Endodermal cell (in vitro differentiated cells): ENCODE measurements at regions not wholly inside any gene's neighbourhood (a gene's known extent, or its start where the extent isn't known, plus 50 kb on each side); places are given as distances from the start of the nearest gene placed in this dataset.

Source experiments
- DNase-seq: peaks from one replicate; pipeline ENCODE4 v3.0.0-alpha.2; 2017
- H3K27ac ChIP-seq: 2 replicates; pipeline ENCODE4 v1.5.1; 2013; ENCODE audit warnings: mild to moderate bottlenecking, low read depth, low read length, moderate library complexity
- H3K27me3 ChIP-seq: 2 replicates; pipeline ENCODE4 v1.6.1; 2013; ENCODE audit warnings: mild to moderate bottlenecking, low read length, moderate library complexity; ENCODE audit not compliant: insufficient read depth, control insufficient read depth, poor library complexity, severe bottlenecking
- H3K36me3 ChIP-seq: 2 replicates; pipeline ENCODE4 v1.7.0; 2013; ENCODE audit warnings: mild to moderate bottlenecking, low read length, moderate library complexity; ENCODE audit not compliant: control insufficient read depth, insufficient read depth
- H3K4me1 ChIP-seq: one replicate; pipeline ENCODE4 v1.7.0; 2013; ENCODE audit warnings: low read length; ENCODE audit not compliant: control insufficient read depth, insufficient read depth
- H3K4me3 ChIP-seq: 2 replicates; pipeline ENCODE4 v1.5.1; 2013; ENCODE audit warnings: mild to moderate bottlenecking, low read length, moderate library complexity
- H3K9ac ChIP-seq: 2 replicates; pipeline ENCODE4 v1.6.1; 2013; ENCODE audit warnings: mild to moderate bottlenecking, low read length, moderate library complexity; ENCODE audit not compliant: poor library complexity, severe bottlenecking; ENCODE audit errors: extremely low read depth
- H3K9me3 ChIP-seq: 2 replicates; pipeline ENCODE4 v1.6.1; 2013; ENCODE audit warnings: mild to moderate bottlenecking, low read length, moderate library complexity; ENCODE audit not compliant: control insufficient read depth
- H3K27ac Mint-ChIP-seq: 2 replicates; pipeline ENCODE4 v1.8.0; 2020; ENCODE audit warnings: mixed read lengths
- H3K27me3 Mint-ChIP-seq: 2 replicates; pipeline ENCODE4 v1.8.0; 2021; ENCODE audit warnings: mild to moderate bottlenecking, mixed read lengths; ENCODE audit not compliant: insufficient read depth
- H3K36me3 Mint-ChIP-seq: 2 replicates; pipeline ENCODE4 v1.8.0; 2020; ENCODE audit warnings: low read depth, mixed read lengths
- H3K4me1 Mint-ChIP-seq: 2 replicates; pipeline ENCODE4 v1.8.0; 2020; ENCODE audit warnings: mixed read lengths
- H3K4me3 Mint-ChIP-seq: 2 replicates; pipeline ENCODE4 v1.8.0; 2020; ENCODE audit warnings: mild to moderate bottlenecking, moderate library complexity, mixed read lengths
- H3K9me3 Mint-ChIP-seq: 2 replicates; pipeline ENCODE4 v1.8.0; 2020; ENCODE audit warnings: mild to moderate bottlenecking, mixed read lengths
- CTCF ChIP-seq: fragments of 200-600 bp; sonication (generic); conservative IDR thresholded peaks from 2 replicates; pipeline ENCODE4 v1.5.0; 2021; ENCODE audit warnings: antibody characterized with exemption, mild to moderate bottlenecking
- WGBS, 2 experiments: methylation state at CpG; one replicate each; pipeline versions ENCODE4 v1.1.5 to v1.1.7; 2013; ENCODE audit warnings: missing lambda C conversion rate in 2 of 2, mixed read lengths in 1 of 2; ENCODE audit not compliant: insufficient coverage in 1 of 2, insufficient read length in 1 of 2; 5-methylcytosine and 5-hydroxymethylcytosine counted together

- Histone ChIP-seq H3K9me3 (no peaks in the 10 kb centered on the region), H3K36me3 (no peaks in the 10 kb centered on the region), H3K4me3 (no peak overlapping the region), H3K27ac (no peak overlapping the region), H3K9ac (no peak overlapping the region), H3K4me1 (no peaks in the 10 kb centered on the region), H3K27me3 (no peaks in the 10 kb centered on the region)
- Mint-ChIP-seq H3K27me3 (no peaks in the 10 kb centered on the region), H3K4me1 (no peaks in the 10 kb centered on the region), H3K4me3 (no peak overlapping the region), H3K36me3 (no peaks in the 10 kb centered on the region), H3K9me3 (peaks cover 3% of the 10 kb centered on the region), H3K27ac (no peak overlapping the region)
- TF ChIP-seq CTCF = no peak
- no peak for DNase-seq
Measured at GRCh38 chr11:103661185-103661584, 375.3 kb upstream of the DDI1 start.

GRCh38 chr11:103661991-103662390 is 374.4 kb upstream of the DDI1 start:
- no peak overlapping the region for H3K4me3 Mint-ChIP-seq
- H3K4me1 Mint-ChIP-seq = no peaks in the 10 kb centered on the region
- H3K4me3 ChIP-seq = no peak overlapping the region
- no peaks in the 10 kb centered on the region for H3K4me1 ChIP-seq
- no peaks in the 10 kb centered on the region for H3K27me3 Mint-ChIP-seq
- WGBS, 2 experiments = 47 to 50% methylated on average over 1 of the region's 1 CpG
- no peak for TF ChIP-seq CTCF
- H3K27ac ChIP-seq = no peak overlapping the region
- H3K9ac ChIP-seq = no peak overlapping the region
- no peak for DNase-seq
- no peaks in the 10 kb centered on the region for H3K36me3 ChIP-seq
- no peaks in the 10 kb centered on the region for H3K9me3 Mint-ChIP-seq
- H3K27ac Mint-ChIP-seq = no peak overlapping the region
- no peaks in the 10 kb centered on the region for H3K9me3 ChIP-seq
- H3K36me3 Mint-ChIP-seq = no peaks in the 10 kb centered on the region
- no peaks in the 10 kb centered on the region for H3K27me3 ChIP-seq

- Histone ChIP-seq H3K4me3 (no peak overlapping the region), H3K27me3 (no peaks in the 10 kb centered on the region), H3K4me1 (no peaks in the 10 kb centered on the region), H3K9me3 (no peaks in the 10 kb centered on the region), H3K9ac (no peak overlapping the region), H3K36me3 (no peaks in the 10 kb centered on the region), H3K27ac (no peak overlapping the region)
- no peaks in the 10 kb centered on the region for H3K9me3 Mint-ChIP-seq
- TF ChIP-seq CTCF = no peak
- H3K4me1 Mint-ChIP-seq = no peaks in the 10 kb centered on the region
- no peak overlapping the region for H3K4me3 Mint-ChIP-seq
- WGBS, 2 experiments = 86 to 100% methylated on average over 1 to 2 of the region's 2 CpGs
- H3K36me3 Mint-ChIP-seq = no peaks in the 10 kb centered on the region
- H3K27me3 Mint-ChIP-seq = no peaks in the 10 kb centered on the region
- no peak for DNase-seq
- no peak overlapping the region for H3K27ac Mint-ChIP-seq
Measured at GRCh38 chr11:103662880-103663279, 373.6 kb upstream of the DDI1 start.
